Heart left ventricle (tissue), 16 donors: ENCODE measurements at regions not wholly inside any gene's neighbourhood (a gene's known extent, or its start where the extent isn't known, plus 50 kb on each side); places are given as distances from the start of the nearest gene placed in this dataset.

Experiments used
- ATAC-seq, 4 donors: fragments of 200-7000 bp; cut with Tn5 transposase; one replicate each; pipeline ENCODE4 v1.9.1; 2020 to 2022; ENCODE audit warnings: moderate library complexity in 4 of 4, mild to moderate bottlenecking in 3 of 4, moderate number of reproducible peaks in 1 of 4
- DNase-seq, 5 donors: peaks; one replicate each; pipeline ENCODE4 v3.0.0-alpha.2; 2020
- H3K27ac ChIP-seq, 12 donors: fragments of 200-600 bp; sonication (generic) in 4 of 12; one replicate each; pipeline versions ENCODE4 v1.5.0 to v1.8.0; 2016 to 2022; ENCODE audit warnings: mild to moderate bottlenecking in 2 of 12
- H3K27me3 ChIP-seq, 9 donors: fragments of 200-600 bp; sonication (generic) in 2 of 9; one replicate each; pipeline versions ENCODE4 v1.5.1 to v1.8.0; 2016 to 2022; ENCODE audit warnings: mild to moderate bottlenecking in 3 of 9
- H3K36me3 ChIP-seq, 9 donors: fragments of 200-600 bp; sonication (generic) in 2 of 9; one replicate each; pipeline versions ENCODE4 v1.5.0 to v1.8.0; 2018 to 2022; ENCODE audit warnings: mild to moderate bottlenecking in 2 of 9
- H3K4me1 ChIP-seq, 12 donors: fragments of 200-600 bp; sonication (generic) in 4 of 12; one replicate each; pipeline versions ENCODE4 v1.5.0 to v1.8.0; 2016 to 2022; ENCODE audit warnings: mild to moderate bottlenecking in 3 of 12
- H3K4me3 ChIP-seq, 12 donors: fragments of 200-600 bp; sonication (generic) in 4 of 12; one replicate each; pipeline versions ENCODE4 v1.5.0 to v1.8.0; 2017 to 2022; ENCODE audit warnings: mild to moderate bottlenecking in 9 of 12, moderate library complexity in 4 of 12
- H3K9me3 ChIP-seq, 12 donors: fragments of 200-600 bp; sonication (generic) in 4 of 12; one replicate each; pipeline versions ENCODE4 v1.5.0 to v1.8.0; 2016 to 2022; ENCODE audit warnings: mild to moderate bottlenecking in 1 of 12
- CTCF ChIP-seq, 12 donors: fragments of 200-600 bp; sonication (generic) in 4 of 12; IDR thresholded peaks; one replicate each; pipeline versions ENCODE4 v1.5.0 to v1.8.0; 2018 to 2022; ENCODE audit warnings: antibody characterized with exemption in 12 of 12, mild to moderate bottlenecking in 5 of 12
- POLR2A ChIP-seq, 2 donors: fragments of 450-650 bp; IDR thresholded peaks; one replicate each; pipeline ENCODE4 v1.6.1; 2017; ENCODE audit warnings: antibody characterized with exemption in 2 of 2, mild to moderate bottlenecking in 2 of 2, moderate library complexity in 2 of 2
- WGBS, 4 donors: extraction: QIAGEN DNeasy Blood & Tissue Kit in 2 of 4; methylation state at CpG; one replicate each; pipeline versions ENCODE4 v1.1.5 to v1.1.7; 2013 to 2018; 5-methylcytosine and 5-hydroxymethylcytosine counted together
- intact Hi-C, 10 donors: fragments of 100-400 bp; cut with DNase I; formaldehyde crosslinking; loops; one replicate each; pipeline versions ENCODE4 v1.11.1 to v1.14.2; 2022
- donor health status: ischemic (EF 13 %, LVEDD 7.1; RV severe dilation, severe dysfunction).
- donor health status: healthy with polysubstance abuse.
- donor health status: DM: no; HTN: yes; CAD: no.
- donor health status: DM: no; HTN: no; CAD: no.
- donor health status: ischemic (EF 25% LVEDD 6.9; RV normal size, moderate dysfunction).
- donor health status: ischemic (EF 25% LVEDD 5.7; RV mildly dilated, moderate dysfunction).
- donor health status: healthy.
- donor health status: DM: yes; HTN: yes; CAD: no.
- donor health status: ischemic (EF 35%, LVEDD 5.7; RV mildly dilated, moderate dysfunction).
- donor health status: nonischemic (EF 11% LVEDD 7.7; RV severe dilation, severe dysfunction).
- donor health status: DM: yes; HTN: yes; CAD: no.
- donor health status: PGD.
- donor health status: ischemic (EF 29% LVEDD 5.4; RV normal size, mild dysfunction).
- donor health status: nonischemic (EF 23%, LVEDD 6.1; RV moderate dilation, normal function).

DNA sequence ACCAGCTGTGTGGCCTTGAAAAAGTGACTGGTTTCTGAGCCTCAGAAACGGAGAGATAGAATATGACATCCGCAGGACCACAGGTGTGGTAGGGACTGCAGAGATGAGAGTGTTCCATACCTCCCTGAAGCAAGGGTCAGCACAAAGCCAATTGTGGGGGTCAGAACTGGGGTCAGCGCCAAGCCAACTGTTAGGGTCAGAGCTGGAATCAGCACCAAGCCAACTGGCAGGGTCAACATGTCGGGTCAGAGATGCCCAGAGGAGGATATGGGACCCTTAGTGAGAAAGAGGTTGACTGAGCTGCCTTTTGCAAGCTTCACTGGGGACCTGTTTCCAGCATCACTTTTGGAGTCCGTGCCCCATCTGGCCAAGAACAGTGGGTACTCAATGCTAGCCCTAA, 93.9 kb downstream of the MATN1 start:
- no peak overlapping the region for H3K27ac ChIP-seq
- H3K36me3 ChIP-seq, result no peaks in the 10 kb centered on the region
- 74 to 86% (median 77%) methylated on average over 4 to 5 of the region's 5 CpGs for WGBS, 4 donors
- intact Hi-C loops, result no loop called here
- TF ChIP-seq POLR2A (IDR thresholded peaks at IDR 0.05) (no peak), CTCF (IDR thresholded peaks at IDR 0.05) (no peak)
- H3K4me3 ChIP-seq, result no peak overlapping the region
- DNase-seq (no peak), ATAC-seq (no peak)
- H3K4me1 ChIP-seq, result no peaks in the 10 kb centered on the region
- peaks cover 0 to 17% (median 5%) of the 10 kb centered on the region in 12 donors for H3K9me3 ChIP-seq
- peaks cover 0 to 8% (median 0%) of the 10 kb centered on the region in 9 donors for H3K27me3 ChIP-seq

DNA sequence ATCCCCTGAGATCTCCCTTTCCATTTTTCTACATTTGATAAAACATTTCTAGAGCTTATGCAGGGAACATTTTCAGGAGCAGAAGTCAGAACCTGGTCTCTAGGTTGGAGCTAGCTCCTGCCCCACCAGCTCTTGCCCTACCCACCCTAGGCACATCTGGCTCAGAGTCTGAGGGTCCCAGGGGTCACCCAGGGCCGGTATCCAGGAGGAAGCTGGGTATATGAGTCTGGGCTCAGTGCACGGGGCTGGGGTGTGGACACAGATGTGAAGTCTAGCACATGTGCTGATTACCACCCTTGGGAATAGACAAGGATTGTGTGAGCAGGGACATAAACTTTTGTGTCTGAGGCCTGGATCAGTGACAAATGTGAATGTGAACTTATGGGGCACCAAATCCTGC, 95.4 kb downstream of the MATN1 start:
- ATAC-seq (no peak), DNase-seq (no peak)
- no peaks in the 10 kb centered on the region for H3K4me1 ChIP-seq
- no peak overlapping the region for H3K4me3 ChIP-seq
- 55 to 75% (median 71%) methylated on average over 1 to 2 of the region's 2 CpGs for WGBS, 4 donors
- peaks cover 0 to 8% (median 0%) of the 10 kb centered on the region in 9 donors for H3K27me3 ChIP-seq
- intact Hi-C loops, result no loop called here
- H3K36me3 ChIP-seq, result no peaks in the 10 kb centered on the region
- no peak overlapping the region for H3K27ac ChIP-seq
- TF ChIP-seq POLR2A (IDR thresholded peaks at IDR 0.05) (no peak), CTCF (IDR thresholded peaks at IDR 0.05) (no peak)
- peaks cover 0 to 25% (median 13%) of the 10 kb centered on the region in 12 donors for H3K9me3 ChIP-seq

GRCh38 chr1:30627206-30627605, 96.2 kb downstream of the MATN1 start:
- ATAC-seq, result no peak
- no peak for TF ChIP-seq POLR2A (IDR thresholded peaks at IDR 0.05)
- no peak for TF ChIP-seq CTCF (IDR thresholded peaks at IDR 0.05)
- Histone ChIP-seq H3K4me1 (no peaks in the 10 kb centered on the region), H3K27me3 (peaks cover 0 to 8% (median 0%) of the 10 kb centered on the region in 9 donors), H3K27ac (no peak overlapping the region), H3K4me3 (no peak overlapping the region), H3K36me3 (no peaks in the 10 kb centered on the region), H3K9me3 (peaks cover 0 to 33% (median 14%) of the 10 kb centered on the region in 12 donors)
- intact Hi-C loops, result no loop called here
- WGBS, 4 donors, result 86 to 96% (median 93%) methylated on average over 1 of the region's 1 CpG
- no peak for DNase-seq

DNA sequence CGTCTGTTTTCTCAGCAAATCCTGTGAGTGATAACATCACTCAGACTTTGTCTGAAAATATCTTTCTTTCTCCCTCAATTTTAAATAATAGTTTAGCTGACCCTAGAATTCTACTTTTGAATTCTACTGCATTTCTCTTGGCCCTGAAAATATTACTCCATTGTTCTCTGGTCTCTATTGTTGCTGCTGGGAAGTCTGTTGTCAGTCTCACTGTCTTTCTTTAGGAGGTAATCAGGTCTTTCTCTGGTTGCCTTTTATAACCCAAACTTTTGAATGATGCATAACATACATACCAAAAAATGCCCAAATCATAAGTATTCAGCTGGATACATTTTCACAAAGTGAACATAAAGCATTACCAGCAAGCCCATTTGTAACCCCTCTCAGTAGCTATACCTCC, 100.0 kb downstream of the MATN1 start:
- 88 to 97% (median 92%) methylated on average over 1 of the region's 1 CpG for WGBS, 4 donors
- Histone ChIP-seq H3K36me3 (no peaks in the 10 kb centered on the region), H3K4me1 (no peaks in the 10 kb centered on the region), H3K4me3 (no peak overlapping the region), H3K9me3 (peaks cover 0 to 33% (median 14%) of the 10 kb centered on the region in 12 donors), H3K27ac (no peak overlapping the region), H3K27me3 (peaks cover 0 to 13% (median 2%) of the 10 kb centered on the region in 9 donors)
- intact Hi-C loops, result no loop called here
- DNase-seq (no peak), ATAC-seq (no peak)
- TF ChIP-seq CTCF (IDR thresholded peaks at IDR 0.05) (no peak), POLR2A (IDR thresholded peaks at IDR 0.05) (no peak)
